GM12874 (cell line): ENCODE measurements at regions not wholly inside any gene's neighbourhood (a gene's known extent, or its start where the extent isn't known, plus 50 kb on each side); places are given as distances from the start of the nearest gene placed in this dataset.

Source experiments
- TF ChIP-seq, protein P1 (sequence below): IDR thresholded peaks from 2 replicates; pipeline ENCODE4 v1.5.1; 2011; ENCODE audit warnings: low read depth, mild to moderate bottlenecking, control low read depth, low read length, moderate library complexity; ENCODE audit not compliant: insufficient read depth

GRCh38 chr10:70960783-70961570, 72.6 kb upstream of the PCBD1 start:
- TF ChIP-seq, protein P1, sequence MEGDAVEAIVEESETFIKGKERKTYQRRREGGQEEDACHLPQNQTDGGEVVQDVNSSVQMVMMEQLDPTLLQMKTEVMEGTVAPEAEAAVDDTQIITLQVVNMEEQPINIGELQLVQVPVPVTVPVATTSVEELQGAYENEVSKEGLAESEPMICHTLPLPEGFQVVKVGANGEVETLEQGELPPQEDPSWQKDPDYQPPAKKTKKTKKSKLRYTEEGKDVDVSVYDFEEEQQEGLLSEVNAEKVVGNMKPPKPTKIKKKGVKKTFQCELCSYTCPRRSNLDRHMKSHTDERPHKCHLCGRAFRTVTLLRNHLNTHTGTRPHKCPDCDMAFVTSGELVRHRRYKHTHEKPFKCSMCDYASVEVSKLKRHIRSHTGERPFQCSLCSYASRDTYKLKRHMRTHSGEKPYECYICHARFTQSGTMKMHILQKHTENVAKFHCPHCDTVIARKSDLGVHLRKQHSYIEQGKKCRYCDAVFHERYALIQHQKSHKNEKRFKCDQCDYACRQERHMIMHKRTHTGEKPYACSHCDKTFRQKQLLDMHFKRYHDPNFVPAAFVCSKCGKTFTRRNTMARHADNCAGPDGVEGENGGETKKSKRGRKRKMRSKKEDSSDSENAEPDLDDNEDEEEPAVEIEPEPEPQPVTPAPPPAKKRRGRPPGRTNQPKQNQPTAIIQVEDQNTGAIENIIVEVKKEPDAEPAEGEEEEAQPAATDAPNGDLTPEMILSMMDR = no peak

GRCh38 chr10:70962686-70963085, 74.3 kb upstream of the PCBD1 start:
- TF ChIP-seq, protein P1 = no peak

DNA sequence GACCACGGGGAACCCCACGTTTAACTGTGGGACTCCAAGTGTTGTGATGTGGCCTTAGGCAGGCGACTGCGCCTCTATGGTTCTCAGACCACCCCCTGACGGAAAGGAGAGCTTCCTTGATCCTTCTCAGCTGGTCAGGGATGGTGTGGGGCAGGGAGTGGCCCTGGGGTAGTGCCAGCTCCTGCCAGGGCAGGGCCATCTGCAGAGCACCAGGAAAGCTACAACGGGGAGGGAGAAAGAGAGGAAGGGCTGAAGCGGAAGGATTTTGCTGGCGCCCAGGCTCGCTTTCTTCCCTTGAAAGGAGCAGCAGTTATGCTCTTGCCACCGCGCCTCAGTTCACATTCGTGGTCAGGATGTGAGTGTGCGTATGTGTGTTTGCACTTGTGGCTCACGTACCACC, 74.9 kb upstream of the PCBD1 start:
- TF ChIP-seq, protein P1 = no peak

DNA sequence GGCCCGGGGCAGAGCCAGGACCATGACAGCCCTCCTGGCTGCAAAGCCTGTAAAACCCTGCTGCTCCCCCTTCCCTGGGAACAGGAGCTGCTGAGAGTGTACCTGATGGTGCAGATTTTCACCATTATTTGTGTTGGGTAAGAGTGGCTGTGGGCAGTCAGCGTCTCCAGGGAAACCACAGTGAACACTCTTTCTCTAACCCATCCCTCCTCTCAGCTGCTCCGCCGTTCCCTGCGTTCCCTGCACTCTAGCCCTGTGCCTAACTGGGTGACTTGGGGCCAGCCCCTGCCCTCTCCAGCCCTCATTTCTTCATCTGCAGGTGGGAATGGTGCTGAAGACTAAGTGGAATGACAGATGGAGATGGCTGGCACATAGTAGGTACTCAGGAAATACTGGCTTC, 75.9 kb upstream of the PCBD1 start:
- TF ChIP-seq, protein P1 = no peak

DNA sequence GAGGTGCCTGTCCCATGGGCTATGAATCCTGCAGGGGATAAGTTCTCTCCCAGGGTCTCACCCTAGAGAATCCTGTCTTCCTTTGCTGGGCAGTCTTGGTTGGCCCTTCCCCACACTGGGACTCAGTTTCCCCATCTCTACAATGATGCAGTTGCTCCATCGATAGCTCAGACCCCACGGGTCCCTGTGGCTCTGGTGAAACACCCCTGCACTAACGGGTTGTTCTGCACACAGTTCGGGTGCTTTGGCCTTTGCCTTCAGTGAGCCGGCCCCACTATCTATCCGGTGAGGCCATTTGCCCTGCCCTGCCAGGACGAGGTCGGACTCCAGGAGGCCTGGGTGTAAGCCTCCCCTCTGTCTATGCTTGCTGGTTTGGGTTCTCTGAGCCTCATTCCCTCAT, 76.5 kb upstream of the PCBD1 start:
- TF ChIP-seq, protein P1 = no peak

GRCh38 chr10:70965566-70965965, 77.2 kb upstream of the PCBD1 start:
- TF ChIP-seq, protein P1 = no peak

DNA sequence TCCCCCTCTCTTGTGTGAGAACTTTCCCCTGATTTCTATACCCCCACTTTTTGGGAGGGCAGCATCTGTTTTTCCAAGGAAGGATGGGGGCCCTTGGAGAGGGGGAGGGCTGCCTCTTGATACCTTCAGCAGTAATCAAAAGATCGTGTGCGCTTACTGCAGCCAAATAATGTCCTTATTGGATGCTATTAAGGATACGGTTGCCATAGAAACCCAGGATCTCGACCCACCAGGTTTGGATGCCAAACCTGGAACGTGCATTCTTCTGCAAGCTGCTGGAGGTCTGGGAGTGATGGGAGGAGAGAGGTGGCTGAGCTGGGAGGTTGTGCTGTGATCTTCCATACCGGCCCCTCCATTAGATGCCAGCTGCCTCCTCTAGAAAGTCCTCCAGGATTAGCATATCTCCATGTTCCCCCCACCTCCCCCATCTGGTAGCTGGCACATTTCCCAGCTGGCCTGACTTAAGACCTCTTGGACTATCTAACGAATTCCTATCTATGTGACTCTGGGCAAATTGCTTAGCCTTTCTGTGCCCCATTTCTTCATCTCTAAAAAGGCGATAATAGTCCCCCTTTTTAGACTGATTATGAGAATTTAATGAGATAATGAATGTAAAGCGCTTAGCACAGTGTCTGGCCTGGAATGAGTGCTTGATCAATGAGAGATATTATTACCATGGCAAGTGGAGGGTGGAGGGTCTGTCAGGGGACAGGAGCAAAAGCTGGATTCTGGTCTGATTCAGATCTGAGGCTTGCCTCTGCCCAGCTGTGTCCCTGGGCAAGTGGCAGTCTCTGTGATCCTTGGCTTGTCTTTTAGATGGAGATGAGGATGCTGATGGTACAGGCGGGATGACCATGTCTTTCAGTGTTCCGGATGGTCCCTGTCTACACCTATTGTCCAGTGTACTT, 78.5 kb upstream of the PCBD1 start:
- TF ChIP-seq, protein P1 = no peak
